Sigmoid colon (tissue), 4 donors: ENCODE measurements at regions not wholly inside any gene's neighbourhood (a gene's known extent, or its start where the extent isn't known, plus 50 kb on each side); places are given as distances from the start of the nearest gene placed in this dataset.

Source experiments
- CTCF ChIP-seq, 4 experiments: fragments of 450-650 bp in 3 of 4; fragments of 200-600 bp in 1 of 4; IDR thresholded peaks; one replicate each; pipeline ENCODE4 v1.5.1; 2016 to 2019; ENCODE audit warnings: antibody characterized with exemption in 4 of 4, mild to moderate bottlenecking in 3 of 4, moderate library complexity in 2 of 4
- EP300 ChIP-seq, 4 donors: sonication (generic); formaldehyde crosslinking; IDR thresholded peaks; one replicate each; pipeline ENCODE4 v1.6.1; 2017; ENCODE audit warnings: antibody characterized with exemption in 4 of 4
- POLR2A ChIP-seq, 2 donors: fragments of 450-650 bp; IDR thresholded peaks; one replicate each; pipeline ENCODE4 v1.6.1; 2016; ENCODE audit warnings: antibody characterized with exemption in 2 of 2, mild to moderate bottlenecking in 2 of 2, moderate library complexity in 2 of 2

- TF ChIP-seq CTCF (IDR thresholded peaks at IDR 0.05): no peak
- TF ChIP-seq POLR2A (IDR thresholded peaks at IDR 0.05): no peak
- no peak for TF ChIP-seq EP300 (IDR thresholded peaks at IDR 0.05)
Measured at GRCh38 chr5:147965715-147966114, 59.4 kb upstream of the C5orf46 start.
